ENCODE measurements at regions not wholly inside any gene's neighbourhood (a gene's known extent, or its start where the extent isn't known, plus 50 kb on each side); places are given as distances from the start of the nearest gene placed in this dataset.
A peak's percentile ranks its signal among the peaks of the same experiment; 100 is the strongest.

GRCh38 chr12:123085730-123086487 lies 65.0 kb downstream of the PITPNM2 start:
- Mint-ChIP-seq H3K4me3 (no peak overlapping the region), H3K27ac (no peak overlapping the region), H3K9me3 (no peaks in the 10 kb centered on the region), H3K36me3 (ENCODE audit: low read depth) (no peaks in the 10 kb centered on the region), H3K27me3 (ENCODE audit: low read depth) (no peaks in the 10 kb centered on the region), H3K4me1 (ENCODE audit: low read depth) (peaks cover 7% of the 10 kb centered on the region)
- no peak for DNase-seq (ENCODE audit: low spot score)

DNA sequence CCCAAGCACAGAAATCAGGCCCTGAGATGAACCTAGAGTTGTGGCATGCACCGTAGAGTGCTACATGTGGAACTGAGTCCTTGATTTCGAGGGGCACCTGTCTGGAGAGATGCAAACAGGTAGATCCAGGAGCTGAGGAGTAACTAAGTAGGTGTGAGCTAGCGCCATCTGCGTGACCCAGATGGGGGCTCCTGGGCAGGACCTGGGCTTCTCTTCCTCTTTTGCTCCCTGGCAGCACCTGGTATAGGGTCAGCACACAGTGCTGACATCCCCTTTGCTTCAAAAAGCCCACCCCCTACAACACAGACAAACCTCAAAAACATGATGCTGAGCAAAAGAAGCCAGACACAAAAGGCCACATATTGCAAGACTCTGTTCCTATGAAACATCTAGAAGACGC lies 65.8 kb downstream of the PITPNM2 start:
- H3K4me3 Mint-ChIP-seq, result no peak overlapping the region
- H3K4me1 Mint-ChIP-seq (ENCODE audit: low read depth), result peaks cover 7% of the 10 kb centered on the region
- H3K27me3 Mint-ChIP-seq (ENCODE audit: low read depth), result no peaks in the 10 kb centered on the region
- no peak for DNase-seq (ENCODE audit: low spot score)
- H3K27ac Mint-ChIP-seq, result no peak overlapping the region
- H3K36me3 Mint-ChIP-seq (ENCODE audit: low read depth), result no peaks in the 10 kb centered on the region
- no peaks in the 10 kb centered on the region for H3K9me3 Mint-ChIP-seq

DNA sequence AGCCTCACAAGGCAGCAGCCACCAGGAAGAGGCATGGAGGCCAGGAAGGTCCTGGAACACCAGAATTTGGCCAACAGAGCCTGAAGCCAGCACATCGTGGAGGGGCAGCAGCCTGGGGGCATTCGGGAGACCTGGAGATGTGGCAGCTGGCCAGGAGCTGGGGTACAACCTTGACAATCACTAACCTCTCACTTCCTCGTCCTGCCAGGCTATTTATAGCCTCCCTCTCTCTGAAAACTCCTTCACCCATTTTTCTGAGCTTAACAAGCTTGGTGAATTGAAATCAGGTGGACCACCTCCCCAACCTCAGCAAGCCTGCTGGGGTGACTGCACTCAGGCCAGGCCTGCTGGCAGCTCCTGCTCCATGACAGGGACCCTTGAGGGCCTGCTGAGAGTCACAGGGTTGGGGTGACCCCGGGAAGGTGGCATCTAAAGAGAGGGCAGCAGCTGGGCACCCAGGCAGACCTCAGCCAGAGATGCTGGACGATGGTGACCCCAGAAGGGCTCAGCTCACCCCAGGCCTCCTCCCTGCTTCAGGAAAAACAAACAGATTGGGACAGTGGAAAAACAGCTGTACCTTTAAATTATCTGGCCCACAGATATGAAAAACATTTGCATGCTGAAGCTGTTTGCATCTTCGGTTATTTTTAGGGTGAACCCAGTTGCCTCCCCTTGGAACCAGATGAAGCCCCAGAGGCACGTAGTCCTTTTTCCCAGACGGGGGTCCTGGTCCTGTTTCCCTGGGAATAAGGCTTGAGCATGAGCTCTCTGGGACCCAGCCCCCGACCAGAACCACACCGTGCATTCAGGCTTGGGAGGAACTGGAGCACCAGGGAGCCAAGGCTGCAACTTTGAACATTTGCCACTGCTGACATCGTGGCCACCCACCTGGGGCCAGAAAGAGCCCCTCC lies 67.0 kb downstream of the PITPNM2 start:
- no peak overlapping the region for H3K4me3 Mint-ChIP-seq
- no peaks in the 10 kb centered on the region for H3K36me3 Mint-ChIP-seq (ENCODE audit: low read depth)
- no peak overlapping the region for H3K27ac Mint-ChIP-seq
- DNase-seq (ENCODE audit: low spot score), result no peak
- no peaks in the 10 kb centered on the region for H3K27me3 Mint-ChIP-seq (ENCODE audit: low read depth)
- H3K4me1 Mint-ChIP-seq (ENCODE audit: low read depth), result no peaks in the 10 kb centered on the region
- no peaks in the 10 kb centered on the region for H3K9me3 Mint-ChIP-seq

- Mint-ChIP-seq H3K27ac (no peak overlapping the region), H3K9me3 (no peaks in the 10 kb centered on the region), H3K27me3 (ENCODE audit: low read depth) (no peaks in the 10 kb centered on the region), H3K4me3 (no peak overlapping the region), H3K36me3 (ENCODE audit: low read depth) (no peaks in the 10 kb centered on the region), H3K4me1 (ENCODE audit: low read depth) (peaks cover 19% of the 10 kb centered on the region)
- no peak for DNase-seq (ENCODE audit: low spot score)
Observed at GRCh38 chr12:123080634-123081033, 70.3 kb downstream of the PITPNM2 start.

DNA sequence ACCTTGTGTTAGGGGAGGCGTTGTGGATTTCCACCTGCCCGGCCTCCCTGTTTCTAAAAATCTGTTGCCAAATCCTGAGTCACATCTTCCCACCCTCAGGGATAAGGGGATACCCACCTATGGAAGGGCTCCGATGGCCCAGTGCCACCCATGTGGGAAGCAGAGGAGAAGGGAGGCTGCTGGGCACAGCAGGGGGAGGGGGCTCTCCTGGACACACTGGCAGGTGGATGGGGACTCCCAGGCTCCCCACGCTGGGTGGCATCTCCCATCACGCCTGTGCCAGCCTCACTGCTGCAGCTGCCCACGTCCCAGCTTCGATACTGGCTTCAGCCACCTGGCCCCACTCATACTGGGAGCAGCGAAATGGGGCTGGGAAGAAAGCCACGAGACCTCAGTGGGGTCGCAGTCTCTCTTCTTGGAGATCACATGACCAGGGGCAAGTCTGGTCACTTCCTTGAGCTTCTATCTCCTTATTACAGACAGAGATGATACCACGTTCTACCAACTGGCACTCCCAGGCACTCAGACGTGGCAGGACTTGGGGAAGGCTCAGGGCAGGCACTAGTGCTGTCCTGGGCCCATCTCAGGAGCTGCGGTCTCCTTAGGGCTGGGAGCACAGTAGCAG lies 72.2 kb downstream of the PITPNM2 start:
- Mint-ChIP-seq H3K4me3 (no peak overlapping the region), H3K36me3 (ENCODE audit: low read depth) (no peaks in the 10 kb centered on the region), H3K27me3 (ENCODE audit: low read depth) (no peaks in the 10 kb centered on the region), H3K27ac (no peak overlapping the region), H3K9me3 (no peaks in the 10 kb centered on the region), H3K4me1 (ENCODE audit: low read depth) (peaks cover 34% of the 10 kb centered on the region)
- DNase-seq (ENCODE audit: low spot score), result no peak

- no peak overlapping the region for H3K27ac Mint-ChIP-seq
- no peak overlapping the region for H3K4me3 Mint-ChIP-seq
- peaks cover 35% of the 10 kb centered on the region for H3K4me1 Mint-ChIP-seq (ENCODE audit: low read depth)
- H3K9me3 Mint-ChIP-seq, result no peaks in the 10 kb centered on the region
- no peaks in the 10 kb centered on the region for H3K36me3 Mint-ChIP-seq (ENCODE audit: low read depth)
- no peaks in the 10 kb centered on the region for H3K27me3 Mint-ChIP-seq (ENCODE audit: low read depth)
- no peak for DNase-seq (ENCODE audit: low spot score)
Observed at GRCh38 chr12:123078120-123078465, 72.8 kb downstream of the PITPNM2 start.

DNA sequence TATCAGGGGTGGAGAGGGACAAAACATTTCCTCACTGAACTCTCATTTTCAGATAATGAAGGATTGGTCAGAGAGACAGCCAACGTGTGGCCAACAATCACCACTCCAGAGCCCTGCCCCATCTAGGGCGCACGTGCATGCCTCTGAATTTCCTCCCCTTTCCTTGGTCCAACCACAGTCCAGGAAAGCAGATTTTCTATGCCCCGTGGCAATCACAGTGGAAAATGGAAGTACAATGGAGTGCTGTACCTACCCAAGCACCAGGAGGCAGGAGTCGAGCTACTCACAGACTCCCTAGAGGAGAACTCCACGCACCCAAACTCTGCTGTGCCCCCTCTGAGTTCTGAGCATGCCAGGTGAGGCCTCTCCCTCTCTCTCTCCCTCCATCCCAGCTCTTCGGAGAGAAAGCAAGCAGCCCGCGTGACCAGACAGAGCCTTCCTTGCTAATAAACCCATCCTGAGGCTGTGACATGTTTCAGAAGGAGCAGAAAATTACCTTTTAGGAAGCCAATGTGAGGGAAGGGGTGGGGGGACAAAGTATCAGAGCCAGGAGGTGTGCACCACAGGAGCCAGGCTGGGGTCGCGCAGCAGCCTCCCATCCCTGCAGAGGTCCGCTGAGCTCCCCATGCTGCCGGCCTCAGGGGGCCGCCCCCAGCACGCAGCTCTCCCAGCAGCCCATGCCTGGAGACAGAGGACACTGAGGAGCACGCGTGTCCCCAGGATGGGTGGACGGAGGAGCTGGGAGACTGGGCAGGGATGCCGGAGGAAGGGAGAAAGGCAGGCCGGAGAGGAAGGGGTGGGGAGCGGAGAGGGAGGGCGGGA lies 73.4 kb downstream of the PITPNM2 start:
- H3K36me3 Mint-ChIP-seq (ENCODE audit: low read depth), result no peaks in the 10 kb centered on the region
- no peak for DNase-seq (ENCODE audit: low spot score)
- H3K4me1 Mint-ChIP-seq (ENCODE audit: low read depth), result peaks cover 36% of the 10 kb centered on the region
- H3K4me3 Mint-ChIP-seq, result no peak overlapping the region
- no peaks in the 10 kb centered on the region for H3K9me3 Mint-ChIP-seq
- no peaks in the 10 kb centered on the region for H3K27me3 Mint-ChIP-seq (ENCODE audit: low read depth)
- H3K27ac Mint-ChIP-seq, result peak overlapping the region; percentile 98

- Mint-ChIP-seq H3K27ac (peak overlapping the region; percentile 98), H3K4me1 (ENCODE audit: low read depth) (peaks cover 36% of the 10 kb centered on the region), H3K4me3 (peak overlapping the region; percentile 85), H3K27me3 (ENCODE audit: low read depth) (no peaks in the 10 kb centered on the region), H3K36me3 (ENCODE audit: low read depth) (no peaks in the 10 kb centered on the region), H3K9me3 (no peaks in the 10 kb centered on the region)
- peak; percentile 74 for DNase-seq (ENCODE audit: low spot score)
Observed at GRCh38 chr12:123076604-123077297, 74.1 kb downstream of the PITPNM2 start.

DNA sequence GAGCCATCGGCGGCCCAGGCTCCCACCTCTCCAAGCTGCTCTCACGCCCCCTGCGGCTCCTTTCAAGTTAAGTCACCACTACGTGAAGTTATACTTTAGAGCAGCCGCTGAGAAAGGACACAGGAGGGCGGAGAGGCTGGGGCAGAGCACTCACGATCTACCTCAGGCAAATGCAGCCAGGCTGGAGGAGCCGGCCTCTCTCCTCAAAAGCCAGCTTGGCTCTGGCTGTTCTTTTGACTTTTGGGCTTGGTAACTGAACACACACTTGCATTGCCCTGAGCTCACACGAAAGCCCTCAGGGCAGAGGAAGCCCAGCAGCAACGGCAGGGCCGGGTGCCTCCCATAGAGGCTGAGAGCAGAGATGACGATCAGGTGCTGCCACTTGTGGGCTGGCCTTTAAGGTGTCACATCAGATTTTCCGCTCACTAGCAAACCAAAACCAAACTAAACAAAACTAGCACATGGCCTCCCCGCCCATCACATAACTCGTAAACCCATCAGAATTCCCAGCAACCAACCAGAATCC lies 75.2 kb downstream of the PITPNM2 start:
- H3K4me1 Mint-ChIP-seq (ENCODE audit: low read depth), result peaks cover 36% of the 10 kb centered on the region
- DNase-seq (ENCODE audit: low spot score), result peak; percentile 84

DNA sequence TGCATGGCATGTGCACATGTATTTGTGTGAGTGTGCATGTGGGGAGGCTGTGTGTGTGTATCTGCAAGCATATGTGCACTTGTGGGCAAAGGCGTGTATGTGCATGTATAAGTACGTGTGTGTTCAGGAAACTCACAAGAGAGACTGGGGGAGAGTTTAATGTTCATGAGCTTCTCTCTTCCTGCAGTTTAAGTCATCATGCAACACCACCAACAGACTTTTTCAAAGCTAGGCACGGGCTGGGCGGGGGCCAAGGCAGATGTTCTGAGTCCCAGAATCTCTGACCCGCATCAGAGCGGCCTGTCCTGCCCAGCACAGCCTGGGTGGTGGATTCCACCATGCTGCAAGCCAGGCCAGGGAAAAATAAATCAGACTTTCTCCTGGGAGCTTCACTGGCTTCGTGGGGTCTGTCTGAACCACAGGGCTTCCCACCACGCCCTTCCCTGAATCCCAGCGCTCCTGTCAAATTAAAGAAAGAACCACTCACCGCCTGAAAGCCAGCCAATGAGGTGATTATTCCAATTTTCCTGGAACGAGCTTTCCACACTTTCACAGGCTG lies 75.7 kb downstream of the PITPNM2 start:
- H3K27ac Mint-ChIP-seq, result peak overlapping the region; percentile 98

More for the DNA sequence above, 75.2 kb downstream of the PITPNM2 start:
- peak overlapping the region; percentile 98 for H3K27ac Mint-ChIP-seq
- no peaks in the 10 kb centered on the region for H3K27me3 Mint-ChIP-seq (ENCODE audit: low read depth)
- H3K9me3 Mint-ChIP-seq, result no peaks in the 10 kb centered on the region
- no peaks in the 10 kb centered on the region for H3K36me3 Mint-ChIP-seq (ENCODE audit: low read depth)
- peak overlapping the region; percentile 85 for H3K4me3 Mint-ChIP-seq

GRCh38 chr12:123073962-123074801 lies 76.7 kb downstream of the PITPNM2 start:
- H3K4me1 Mint-ChIP-seq (ENCODE audit: low read depth), result peaks cover 37% of the 10 kb centered on the region
- no peaks in the 10 kb centered on the region for H3K9me3 Mint-ChIP-seq
- H3K27me3 Mint-ChIP-seq (ENCODE audit: low read depth), result no peaks in the 10 kb centered on the region
- no peak for DNase-seq (ENCODE audit: low spot score)
- H3K27ac Mint-ChIP-seq, result peak overlapping the region; percentile 98
- peak overlapping the region; percentile 85 for H3K4me3 Mint-ChIP-seq
- no peaks in the 10 kb centered on the region for H3K36me3 Mint-ChIP-seq (ENCODE audit: low read depth)

More for the DNA sequence above, 75.7 kb downstream of the PITPNM2 start:
- Mint-ChIP-seq H3K36me3 (ENCODE audit: low read depth) (no peaks in the 10 kb centered on the region), H3K27me3 (ENCODE audit: low read depth) (no peaks in the 10 kb centered on the region), H3K4me1 (ENCODE audit: low read depth) (peaks cover 37% of the 10 kb centered on the region), H3K4me3 (peak overlapping the region; percentile 85), H3K9me3 (no peaks in the 10 kb centered on the region)
- no peak for DNase-seq (ENCODE audit: low spot score)

DNA sequence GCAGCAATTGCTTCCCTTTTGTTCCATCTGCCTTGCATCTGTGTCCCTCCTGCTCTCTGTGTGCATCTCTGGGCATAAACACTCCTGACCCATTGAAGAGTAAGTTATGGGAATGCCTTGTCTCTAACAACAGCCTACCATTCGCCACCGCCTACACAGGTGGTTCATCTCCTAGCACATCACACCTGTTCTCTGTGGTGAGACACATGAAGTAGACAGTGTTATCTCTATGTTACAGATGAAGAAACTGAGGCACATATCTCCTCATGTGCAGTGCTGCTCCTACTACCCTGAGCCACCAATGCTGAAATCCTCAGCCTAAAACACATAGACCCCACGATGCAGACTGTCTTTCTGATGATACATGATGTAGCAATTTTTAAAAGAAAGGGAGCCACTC lies 77.6 kb downstream of the PITPNM2 start:
- DNase-seq (ENCODE audit: low spot score), result no peak
- Mint-ChIP-seq H3K4me3 (no peak overlapping the region), H3K27me3 (ENCODE audit: low read depth) (no peaks in the 10 kb centered on the region), H3K36me3 (ENCODE audit: low read depth) (no peaks in the 10 kb centered on the region), H3K9me3 (no peaks in the 10 kb centered on the region), H3K4me1 (ENCODE audit: low read depth) (peaks cover 37% of the 10 kb centered on the region), H3K27ac (no peak overlapping the region)
